ENCODE measurements at regions not wholly inside any gene's neighbourhood (a gene's known extent, or its start where the extent isn't known, plus 50 kb on each side); places are given as distances from the start of the nearest gene placed in this dataset.

DNA sequence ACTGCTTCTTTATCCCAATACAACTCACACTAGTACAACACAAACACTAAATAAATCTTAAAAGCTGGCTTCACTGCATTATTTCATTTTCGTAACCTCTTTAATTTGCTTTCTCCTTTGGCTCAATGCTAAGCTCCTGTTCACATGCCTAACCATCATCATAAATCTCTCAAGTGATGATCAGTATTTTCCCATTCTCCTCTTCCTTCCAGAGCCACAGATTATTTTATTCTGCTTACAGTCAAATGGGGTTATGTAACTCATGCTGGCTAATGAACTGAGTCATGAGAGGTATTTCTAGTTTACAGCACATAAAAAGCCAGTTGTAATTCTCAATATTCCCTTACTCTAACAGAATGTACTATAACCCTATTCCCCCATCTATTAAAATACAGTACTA is 350.4 kb upstream of the ZC3H15 start:
- ATAC-seq, result no peak
- TF ChIP-seq, protein P1, sequence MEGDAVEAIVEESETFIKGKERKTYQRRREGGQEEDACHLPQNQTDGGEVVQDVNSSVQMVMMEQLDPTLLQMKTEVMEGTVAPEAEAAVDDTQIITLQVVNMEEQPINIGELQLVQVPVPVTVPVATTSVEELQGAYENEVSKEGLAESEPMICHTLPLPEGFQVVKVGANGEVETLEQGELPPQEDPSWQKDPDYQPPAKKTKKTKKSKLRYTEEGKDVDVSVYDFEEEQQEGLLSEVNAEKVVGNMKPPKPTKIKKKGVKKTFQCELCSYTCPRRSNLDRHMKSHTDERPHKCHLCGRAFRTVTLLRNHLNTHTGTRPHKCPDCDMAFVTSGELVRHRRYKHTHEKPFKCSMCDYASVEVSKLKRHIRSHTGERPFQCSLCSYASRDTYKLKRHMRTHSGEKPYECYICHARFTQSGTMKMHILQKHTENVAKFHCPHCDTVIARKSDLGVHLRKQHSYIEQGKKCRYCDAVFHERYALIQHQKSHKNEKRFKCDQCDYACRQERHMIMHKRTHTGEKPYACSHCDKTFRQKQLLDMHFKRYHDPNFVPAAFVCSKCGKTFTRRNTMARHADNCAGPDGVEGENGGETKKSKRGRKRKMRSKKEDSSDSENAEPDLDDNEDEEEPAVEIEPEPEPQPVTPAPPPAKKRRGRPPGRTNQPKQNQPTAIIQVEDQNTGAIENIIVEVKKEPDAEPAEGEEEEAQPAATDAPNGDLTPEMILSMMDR (IDR thresholded peaks at IDR 0.05), result no peak
- Histone ChIP-seq H3K27me3 (ENCODE audit: low read depth) (no peaks in the 10 kb centered on the region), H3K27ac (no peak overlapping the region), H3K36me3 (no peaks in the 10 kb centered on the region), H3K4me3 (no peak overlapping the region), H3K9me3 (no peaks in the 10 kb centered on the region), H3K4me1 (no peaks in the 10 kb centered on the region)
- DNase-seq, result no peak
- intact Hi-C loops (cut with DNase I), result no loop called here

DNA sequence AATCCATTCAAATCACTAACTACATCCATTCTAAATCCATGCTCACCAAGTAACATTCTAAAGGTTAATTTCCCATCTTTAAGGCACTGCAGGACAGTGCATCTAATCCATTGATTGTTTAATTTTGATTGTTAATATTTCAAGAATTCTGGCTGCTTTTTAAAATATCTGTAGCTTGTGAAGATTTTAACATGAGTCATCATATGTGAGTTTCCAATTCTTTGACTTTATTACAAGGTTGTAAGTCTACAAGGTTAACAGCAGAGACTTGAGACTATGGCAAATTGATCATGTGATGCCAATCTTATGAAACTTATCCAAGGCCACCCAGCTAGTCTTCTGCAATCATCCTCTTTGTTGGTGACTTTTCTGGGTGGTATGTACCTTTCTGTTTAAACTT is 349.2 kb upstream of the ZC3H15 start:
- intact Hi-C loops (cut with DNase I), result no loop called here
- H3K4me1 ChIP-seq, result no peaks in the 10 kb centered on the region
- DNase-seq (no peak), ATAC-seq (no peak)
- TF ChIP-seq, protein P1 (IDR thresholded peaks at IDR 0.05), result no peak
- H3K9me3 ChIP-seq, result no peaks in the 10 kb centered on the region
- H3K27me3 ChIP-seq (ENCODE audit: low read depth), result no peaks in the 10 kb centered on the region
- H3K36me3 ChIP-seq, result no peaks in the 10 kb centered on the region
- no peak overlapping the region for H3K4me3 ChIP-seq
- no peak overlapping the region for H3K27ac ChIP-seq

DNA sequence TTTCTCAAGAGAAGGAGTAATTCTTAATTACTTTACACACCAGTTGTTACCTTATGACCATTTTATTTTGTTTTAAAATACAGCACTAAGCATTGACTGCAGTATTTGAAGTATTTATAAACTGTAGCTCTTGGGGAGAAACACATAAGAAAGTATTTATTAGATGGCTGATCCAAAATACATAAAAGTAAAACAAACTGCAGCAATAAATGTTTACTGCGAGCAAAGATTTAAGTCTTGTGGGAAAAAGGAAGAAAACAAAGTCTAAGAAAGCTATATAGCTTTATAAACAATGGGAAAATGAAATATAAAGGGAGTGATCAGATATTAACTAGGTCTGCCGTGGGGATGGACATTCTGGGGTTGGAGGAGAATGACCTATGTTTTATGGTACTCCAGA is 347.2 kb upstream of the ZC3H15 start:
- DNase-seq (no peak), ATAC-seq (no peak)
- no peaks in the 10 kb centered on the region for H3K36me3 ChIP-seq
- no peaks in the 10 kb centered on the region for H3K4me1 ChIP-seq
- TF ChIP-seq, protein P1 (IDR thresholded peaks at IDR 0.05), result no peak
- H3K27me3 ChIP-seq (ENCODE audit: low read depth), result no peaks in the 10 kb centered on the region
- no peak overlapping the region for H3K4me3 ChIP-seq
- H3K9me3 ChIP-seq, result no peaks in the 10 kb centered on the region
- intact Hi-C loops (cut with DNase I), result no loop called here
- no peak overlapping the region for H3K27ac ChIP-seq

DNA sequence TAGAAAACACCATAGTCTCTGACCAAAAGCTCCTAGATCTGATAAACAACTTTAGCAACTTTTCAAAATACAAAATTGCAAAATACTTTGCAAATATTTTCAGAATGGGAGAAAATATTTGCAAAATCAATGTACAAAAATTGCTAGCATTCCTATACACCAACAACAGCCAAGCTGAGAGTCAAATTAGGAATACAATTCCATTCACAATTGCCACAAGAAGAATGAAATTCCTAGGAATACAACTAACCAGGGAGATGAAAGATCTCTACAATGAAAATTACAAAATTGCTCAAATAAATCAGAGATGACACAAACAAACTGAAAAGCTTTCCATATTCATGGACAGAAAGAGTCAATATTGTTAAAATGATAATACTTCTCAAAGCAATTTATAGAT is 327.0 kb upstream of the ZC3H15 start:
- Histone ChIP-seq H3K36me3 (no peaks in the 10 kb centered on the region), H3K27me3 (ENCODE audit: low read depth) (no peaks in the 10 kb centered on the region), H3K4me1 (no peaks in the 10 kb centered on the region), H3K4me3 (no peak overlapping the region), H3K27ac (no peak overlapping the region), H3K9me3 (peaks cover 17% of the 10 kb centered on the region)
- ATAC-seq, result no peak
- DNase-seq, result no peak
- intact Hi-C loops (cut with DNase I), result no loop called here
- TF ChIP-seq, protein P1 (IDR thresholded peaks at IDR 0.05), result no peak

DNA sequence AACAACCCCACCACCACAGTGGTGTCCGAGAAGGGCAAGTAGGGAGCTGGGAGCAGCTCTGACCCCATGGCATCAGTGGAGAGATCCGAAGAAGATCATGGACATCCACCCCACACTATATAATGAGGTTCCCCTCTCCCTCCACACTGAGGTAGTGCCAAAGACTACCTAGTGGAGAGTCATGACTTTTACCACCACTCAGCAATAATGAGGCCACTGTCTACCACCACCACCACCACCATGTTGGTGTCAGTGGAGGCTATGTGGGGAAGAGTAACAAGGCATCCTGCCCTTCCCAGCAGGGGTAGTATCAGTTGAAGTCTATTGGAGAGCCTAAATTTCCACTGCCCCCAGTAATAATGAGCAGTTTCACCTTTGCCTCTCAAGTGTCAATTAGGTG is 321.7 kb upstream of the ZC3H15 start:
- ATAC-seq, result no peak
- DNase-seq, result no peak
- Histone ChIP-seq H3K27me3 (ENCODE audit: low read depth) (no peaks in the 10 kb centered on the region), H3K4me1 (no peaks in the 10 kb centered on the region), H3K27ac (no peak overlapping the region), H3K36me3 (no peaks in the 10 kb centered on the region), H3K4me3 (no peak overlapping the region), H3K9me3 (peaks cover under 1% of the 10 kb centered on the region)
- intact Hi-C loops (cut with DNase I), result no loop called here
- TF ChIP-seq, protein P1 (IDR thresholded peaks at IDR 0.05), result no peak

DNA sequence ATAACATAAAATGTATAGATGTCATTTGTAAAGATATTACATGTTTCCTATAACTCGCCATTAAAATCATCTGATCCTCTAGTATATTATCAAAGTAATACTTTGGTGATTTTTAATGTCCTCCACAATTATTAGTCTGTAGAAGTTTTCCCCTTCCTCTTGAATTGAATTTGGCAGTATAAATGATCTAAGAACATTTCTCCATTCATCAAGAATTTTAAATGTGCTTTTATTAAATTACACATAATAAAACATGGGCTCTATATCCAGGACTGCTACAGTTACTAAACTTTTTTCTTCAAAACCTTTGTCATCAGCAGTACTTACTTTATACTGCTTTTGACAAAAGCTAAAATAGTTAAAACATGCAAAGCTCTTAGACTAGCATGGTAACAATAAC is 315.4 kb upstream of the ZC3H15 start:
- TF ChIP-seq, protein P1 (IDR thresholded peaks at IDR 0.05), result no peak
- Histone ChIP-seq H3K36me3 (no peaks in the 10 kb centered on the region), H3K27ac (no peak overlapping the region), H3K9me3 (no peaks in the 10 kb centered on the region), H3K4me1 (no peaks in the 10 kb centered on the region), H3K27me3 (ENCODE audit: low read depth) (no peaks in the 10 kb centered on the region), H3K4me3 (no peak overlapping the region)
- intact Hi-C loops (cut with DNase I), result no loop called here
- DNase-seq (no peak), ATAC-seq (no peak)

All from lower lobe of right lung (tissue), 2 donors.